H1 (cell line): ENCODE measurements at regions not wholly inside any gene's neighbourhood (a gene's known extent, or its start where the extent isn't known, plus 50 kb on each side); places are given as distances from the start of the nearest gene placed in this dataset.

Experiments
- CTCF ChIA-PET: fragments of 300-600 bp; sonication (Branson Sonifier 250); formaldehyde crosslinking; loops from one replicate; lab custom pipeline; 2021; ENCODE audit not compliant: partially characterized antibody; lab: Charles Lee
- POLR2A ChIA-PET: fragments of 300-600 bp; sonication (Branson Sonifier 250); formaldehyde crosslinking; loops from one replicate; lab custom pipeline; 2021; ENCODE audit warnings: inconsistent platforms; ENCODE audit not compliant: partially characterized antibody; lab: Charles Lee
- DNase-seq, 2 experiments: peaks; one replicate each; pipeline versions ENCODE4 v3.0.0 to v3.0.0-alpha.2; 2010 to 2022; ENCODE audit warnings: low spot score in 2 of 2, low read depth in 1 of 2, mixed read lengths in 1 of 2
- FAIRE-seq: peaks from 2 replicates; lab custom pipeline; 2011; peaks lifted over from hg19 to GRCh38; lab: Jason Lieb, UNC
- H2AFZ ChIP-seq: 2 replicates; pipeline ENCODE4 v1.8.1; 2012; ENCODE audit warnings: low read length, inconsistent platforms
- H2AK5ac ChIP-seq: 2 replicates; pipeline ENCODE4 v1.6.1; 2013; ENCODE audit warnings: low read depth, low read length
- H2BK120ac ChIP-seq: replicated peaks from 2 replicates; pipeline ENCODE3; 2013; ENCODE audit warnings: low read depth, low read length, inconsistent platforms
- H2BK12ac ChIP-seq: 2 replicates; pipeline ENCODE4 v1.6.1; 2013; ENCODE audit warnings: low read depth, low read length
- H2BK15ac ChIP-seq: 2 replicates; pipeline ENCODE4 v1.6.1; 2013; ENCODE audit warnings: low read length
- H2BK20ac ChIP-seq: 2 replicates; pipeline ENCODE4 v1.6.1; 2013; ENCODE audit warnings: low read length
- H2BK5ac ChIP-seq: 2 replicates; pipeline ENCODE4 v1.6.1; 2013; ENCODE audit warnings: low read depth, low read length
- H3K14ac ChIP-seq: 2 replicates; pipeline ENCODE4 v1.6.1; 2013; ENCODE audit warnings: inconsistent platforms; ENCODE audit not compliant: insufficient read length
- H3K18ac ChIP-seq: 2 replicates; pipeline ENCODE4 v1.6.1; 2013; ENCODE audit warnings: low read length; ENCODE audit errors: extremely low read depth
- H3K23ac ChIP-seq: 2 replicates; pipeline ENCODE4 v1.6.1; 2013; ENCODE audit warnings: inconsistent platforms; ENCODE audit not compliant: insufficient read length
- H3K23me2 ChIP-seq: 2 replicates; pipeline ENCODE4 v1.6.1; 2013; ENCODE audit warnings: low read depth, low read length
- H3K27ac ChIP-seq: 2 replicates; pipeline ENCODE4 v1.6.1; 2011; ENCODE audit warnings: low read depth, low read length, inconsistent platforms
- H3K27me3 ChIP-seq, 4 experiments: replicated peaks in 1 of 4; 1 replicate in 1 of 4; 2 replicates in 3 of 4; pipeline versions ENCODE4 v1.6.1 to v1.8.1; 2011 to 2013; ENCODE audit warnings: low read length in 3 of 4, mild to moderate bottlenecking in 3 of 4, inconsistent platforms in 2 of 4, mixed read lengths in 2 of 4, moderate library complexity in 1 of 4; ENCODE audit not compliant: control insufficient read depth in 3 of 4, insufficient read depth in 3 of 4; ENCODE audit errors: extremely low read depth in 1 of 4
- H3K36me3 ChIP-seq, 4 experiments: 2 replicates each; pipeline versions ENCODE4 v1.6.1 to v1.8.1; 2011 to 2013; ENCODE audit warnings: mild to moderate bottlenecking in 4 of 4, low read length in 3 of 4, moderate library complexity in 2 of 4, control low read depth in 1 of 4, inconsistent platforms in 1 of 4; ENCODE audit not compliant: insufficient read depth in 4 of 4, control insufficient read depth in 2 of 4
- H3K4ac ChIP-seq: replicated peaks from 2 replicates; pipeline ENCODE3; 2013; ENCODE audit warnings: low read length, low read depth, mixed read lengths, inconsistent platforms; ENCODE audit not compliant: insufficient read length
- H3K4me1 ChIP-seq, 4 experiments: replicated peaks in 1 of 4; 1 replicate in 1 of 4; 2 replicates in 3 of 4; pipeline versions ENCODE4 v1.6.1 to v1.8.1; 2011 to 2013; ENCODE audit warnings: low read length in 3 of 4, inconsistent platforms in 2 of 4, mixed read lengths in 1 of 4; ENCODE audit not compliant: insufficient read depth in 4 of 4, control insufficient read depth in 3 of 4
- H3K4me2 ChIP-seq, 2 experiments: 2 replicates each; pipeline versions ENCODE4 v1.6.1 to v1.8.1; 2011 to 2013; ENCODE audit warnings: low read depth in 2 of 2, low read length in 2 of 2, control low read depth in 1 of 2, inconsistent platforms in 1 of 2, mild to moderate bottlenecking in 1 of 2; ENCODE audit not compliant: insufficient read depth in 1 of 2
- H3K4me3 ChIP-seq, 4 experiments: fragments of 200-600, 300-600 bp in 1 of 4; sonication (generic), shearing (Covaris generic), sonication (Bioruptor Twin) in 1 of 4; 2 replicates each; pipeline versions ENCODE4 v1.5.1 to v1.8.1; 2011 to 2016; ENCODE audit warnings: low read length in 4 of 4, low read depth in 3 of 4, control low read depth in 2 of 4, inconsistent platforms in 2 of 4, mild to moderate bottlenecking in 2 of 4, mixed read lengths in 1 of 4, moderate library complexity in 1 of 4; ENCODE audit not compliant: insufficient read depth in 2 of 4; ENCODE audit errors: extremely low read depth in 1 of 4
- H3K56ac ChIP-seq: replicated peaks from 2 replicates; pipeline ENCODE3; 2013; ENCODE audit warnings: low read depth, mild to moderate bottlenecking, mixed read lengths, low read length, inconsistent platforms; ENCODE audit not compliant: insufficient read length
- H3K79me1 ChIP-seq: 2 replicates; pipeline ENCODE4 v1.6.1; 2013; ENCODE audit warnings: low read depth, low read length, control low read depth
- H3K79me2 ChIP-seq, 2 experiments: 2 replicates each; pipeline versions ENCODE4 v1.6.1 to v1.8.1; 2012 to 2013; ENCODE audit warnings: low read length in 2 of 2, mild to moderate bottlenecking in 2 of 2, inconsistent platforms in 1 of 2; ENCODE audit not compliant: insufficient read depth in 2 of 2, control insufficient read depth in 1 of 2
- H3K9ac ChIP-seq, 4 experiments: replicated peaks in 1 of 4; 1 replicate in 1 of 4; 2 replicates in 3 of 4; pipeline versions ENCODE4 v1.6.1 to v1.8.1; 2011 to 2013; ENCODE audit warnings: low read depth in 3 of 4, low read length in 3 of 4, control low read depth in 2 of 4, mild to moderate bottlenecking in 2 of 4, moderate library complexity in 2 of 4, inconsistent platforms in 1 of 4; ENCODE audit errors: extremely low read depth in 1 of 4
- H3K9me3 ChIP-seq, 2 experiments: 2 replicates each; pipeline versions ENCODE4 v1.6.1 to v1.8.1; 2012 to 2013; ENCODE audit warnings: mild to moderate bottlenecking in 2 of 2, moderate library complexity in 2 of 2, control low read depth in 1 of 2, inconsistent platforms in 1 of 2, low read depth in 1 of 2, low read length in 1 of 2, mixed read lengths in 1 of 2; ENCODE audit not compliant: insufficient read depth in 2 of 2
- H4K20me1 ChIP-seq, 2 experiments: replicated peaks in 1 of 2; 2 replicates each; pipeline versions ENCODE3 to v1.8.1; 2011 to 2013; ENCODE audit warnings: inconsistent platforms in 2 of 2, low read length in 2 of 2, mild to moderate bottlenecking in 1 of 2; ENCODE audit not compliant: insufficient read depth in 2 of 2, control insufficient read depth in 1 of 2
- H4K5ac ChIP-seq: 2 replicates; pipeline ENCODE4 v1.6.1; 2013; ENCODE audit warnings: low read length, low read depth, mixed read lengths, inconsistent platforms; ENCODE audit not compliant: insufficient read length
- H4K8ac ChIP-seq: 2 replicates; pipeline ENCODE4 v1.8.0; 2013; ENCODE audit warnings: mild to moderate bottlenecking, moderate library complexity, low read length, inconsistent platforms; ENCODE audit not compliant: insufficient read depth; ENCODE audit errors: extremely low read depth
- H4K91ac ChIP-seq: replicated peaks from 2 replicates; pipeline ENCODE3; 2013; ENCODE audit warnings: low read length, mixed read lengths, inconsistent platforms; ENCODE audit not compliant: insufficient read length
- CHD2 ChIP-seq: IDR thresholded peaks from 2 replicates; pipeline ENCODE4 v1.6.1; 2012; ENCODE audit warnings: low read length, improper control_type of control experiment
- MAFK ChIP-seq: IDR thresholded peaks from 2 replicates; pipeline ENCODE4 v1.6.1; 2012; ENCODE audit warnings: low read depth, mild to moderate bottlenecking, improper control_type of control experiment, low read length
- SAP30 ChIP-seq: fragments of 300-600 bp; sonication (generic); IDR thresholded peaks from 2 replicates; pipeline ENCODE4 v1.7.1; 2012; ENCODE audit warnings: low read length, moderate library complexity, mild to moderate bottlenecking, inconsistent platforms; ENCODE audit not compliant: insufficient read depth, insufficient replicate concordance
- TCF12 ChIP-seq: IDR thresholded peaks from 2 replicates; pipeline ENCODE4 v1.6.1; 2011; ENCODE audit warnings: low read depth, mild to moderate bottlenecking, low read length
- ZNF274 ChIP-seq: IDR thresholded peaks from 2 replicates; pipeline ENCODE4 v1.7.0; 2012; ENCODE audit warnings: low read length, borderline replicate concordance; ENCODE audit errors: extremely low read depth
- WGBS, 2 experiments: shearing (Covaris generic) in 1 of 2; methylation state at CpG; one replicate each; pipeline versions ENCODE4 v1.1.6 to v1.1.7; 2013 to 2015; ENCODE audit warnings: low lambda C conversion rate in 2 of 2, mixed read lengths in 2 of 2, inconsistent platforms in 1 of 2, low coverage in 1 of 2, missing lambda C conversion rate in 1 of 2; ENCODE audit not compliant: insufficient replicate concordance in 2 of 2, insufficient coverage in 1 of 2, insufficient read length in 1 of 2; ENCODE audit errors: extremely low coverage in 1 of 2, missing lambda C conversion rate in 1 of 2; 5-methylcytosine and 5-hydroxymethylcytosine counted together
- TF ChIP-seq, protein P1 (sequence below), 3 experiments: IDR thresholded peaks; 1 replicate in 2 of 3; 2 replicates in 1 of 3; pipeline versions ENCODE4 v1.5.1 to v1.6.1; 2011; ENCODE audit warnings: low read length in 3 of 3, mild to moderate bottlenecking in 3 of 3, inconsistent platforms in 2 of 3, low read depth in 1 of 3, moderate library complexity in 1 of 3; ENCODE audit not compliant: insufficient read depth in 1 of 3; ENCODE audit errors: control extremely low read depth in 1 of 3

DNA sequence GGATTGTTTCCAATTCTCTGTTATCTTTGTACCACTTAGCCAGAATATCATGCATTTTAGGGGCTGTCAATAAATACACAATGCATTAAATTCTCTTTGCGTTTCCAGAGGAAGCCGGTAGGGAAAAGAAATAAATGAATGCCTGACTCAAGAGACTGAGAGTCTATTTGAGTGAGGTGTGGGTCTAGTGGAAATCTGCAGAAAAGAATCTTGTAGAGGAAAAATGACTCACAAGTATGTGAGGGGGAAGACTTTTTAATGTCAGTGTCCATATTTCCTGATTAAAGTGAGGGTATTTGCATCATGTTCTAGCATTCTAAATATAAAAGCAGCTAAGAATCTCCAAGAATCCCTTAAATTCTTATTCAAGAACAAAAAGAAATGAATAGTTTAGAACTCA, 271.1 kb downstream of the PTPRC start:
- Histone ChIP-seq H3K4ac (no peak overlapping the region), H3K14ac (no peak overlapping the region), H3K4me1 (no peaks in the 10 kb centered on the region), H2AK5ac (no peak overlapping the region), H3K23me2 (no peaks in the 10 kb centered on the region), H2BK20ac (no peak overlapping the region), H3K27ac (no peak overlapping the region), H2BK12ac (no peak overlapping the region), H4K91ac (no peak overlapping the region), H2BK120ac (no peak overlapping the region), H3K79me1 (no peaks in the 10 kb centered on the region), H2BK5ac (no peak overlapping the region), H3K18ac (no peak overlapping the region), H4K8ac (no peak overlapping the region), H3K9me3 (no peaks in the 10 kb centered on the region), H3K56ac (no peak overlapping the region), H4K20me1 (no peaks in the 10 kb centered on the region), H3K4me2 (no peak overlapping the region), H3K79me2 (no peaks in the 10 kb centered on the region), H3K23ac (no peak overlapping the region), H3K27me3 (no peaks in the 10 kb centered on the region), H3K9ac (no peak overlapping the region), H3K36me3 (no peaks in the 10 kb centered on the region), H2AFZ (no peak overlapping the region), H2BK15ac (no peak overlapping the region), H3K4me3 (no peak overlapping the region), H4K5ac (no peak overlapping the region)
- DNase-seq (no peak), FAIRE-seq (no peak)
- WGBS, 2 experiments, result 94% methylated on average over 2 of the region's 2 CpGs; no CpG with 5 or more reads in 1 of the 2 experiments
- ChIA-PET CTCF (no interaction called here), POLR2A (no interaction called here)
- TF ChIP-seq, protein P1, sequence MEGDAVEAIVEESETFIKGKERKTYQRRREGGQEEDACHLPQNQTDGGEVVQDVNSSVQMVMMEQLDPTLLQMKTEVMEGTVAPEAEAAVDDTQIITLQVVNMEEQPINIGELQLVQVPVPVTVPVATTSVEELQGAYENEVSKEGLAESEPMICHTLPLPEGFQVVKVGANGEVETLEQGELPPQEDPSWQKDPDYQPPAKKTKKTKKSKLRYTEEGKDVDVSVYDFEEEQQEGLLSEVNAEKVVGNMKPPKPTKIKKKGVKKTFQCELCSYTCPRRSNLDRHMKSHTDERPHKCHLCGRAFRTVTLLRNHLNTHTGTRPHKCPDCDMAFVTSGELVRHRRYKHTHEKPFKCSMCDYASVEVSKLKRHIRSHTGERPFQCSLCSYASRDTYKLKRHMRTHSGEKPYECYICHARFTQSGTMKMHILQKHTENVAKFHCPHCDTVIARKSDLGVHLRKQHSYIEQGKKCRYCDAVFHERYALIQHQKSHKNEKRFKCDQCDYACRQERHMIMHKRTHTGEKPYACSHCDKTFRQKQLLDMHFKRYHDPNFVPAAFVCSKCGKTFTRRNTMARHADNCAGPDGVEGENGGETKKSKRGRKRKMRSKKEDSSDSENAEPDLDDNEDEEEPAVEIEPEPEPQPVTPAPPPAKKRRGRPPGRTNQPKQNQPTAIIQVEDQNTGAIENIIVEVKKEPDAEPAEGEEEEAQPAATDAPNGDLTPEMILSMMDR (IDR thresholded peaks at IDR 0.05; ENCODE audit: control extremely low read depth in 1 of 3, insufficient read depth in 1 of 3, low read depth in 1 of 3, low read length in 3 of 3), result no peak
- TF ChIP-seq MAFK (no peak), TCF12 (no peak), ZNF274 (no peak), CHD2 (no peak), SAP30 (no peak)
